Esophagus squamous epithelium (tissue), 5 donors: ENCODE measurements at regions not wholly inside any gene's neighbourhood (a gene's known extent, or its start where the extent isn't known, plus 50 kb on each side); places are given as distances from the start of the nearest gene placed in this dataset.

Source experiments
- DNase-seq: peaks from one replicate; lab custom pipeline; 2025; lab: John Stamatoyannopoulos, UW
- H3K27ac ChIP-seq, 4 donors: fragments of 200-600 bp; sonication (generic); one replicate each; pipeline ENCODE4 v1.5.1; 2016 to 2019; ENCODE audit warnings: mild to moderate bottlenecking in 1 of 4
- H3K27me3 ChIP-seq, 4 donors: fragments of 200-600 bp; sonication (generic); 1 replicate in 3 of 4; 2 replicates in 1 of 4; pipeline versions ENCODE4 v1.5.1 to v1.6.0; 2017 to 2021; ENCODE audit warnings: antibody characterized with exemption in 1 of 4
- H3K36me3 ChIP-seq, 3 donors: fragments of 200-600 bp; sonication (generic); one replicate each; pipeline ENCODE4 v1.5.1; 2016 to 2019
- H3K4me1 ChIP-seq, 3 donors: fragments of 200-600 bp; sonication (generic); one replicate each; pipeline ENCODE4 v1.5.1; 2017 to 2019
- H3K4me3 ChIP-seq, 4 donors: fragments of 200-600 bp; sonication (generic); 1 replicate in 3 of 4; 2 replicates in 1 of 4; pipeline ENCODE4 v1.5.1; 2016 to 2019; ENCODE audit warnings: mild to moderate bottlenecking in 2 of 4, moderate library complexity in 1 of 4
- H3K9me3 ChIP-seq, 3 donors: fragments of 200-600 bp; sonication (generic); one replicate each; pipeline ENCODE4 v1.5.1; 2016 to 2019
- CTCF ChIP-seq, 6 experiments: fragments of 450-650 bp in 4 of 6; fragments of 200-600 bp in 2 of 6; sonication (generic) in 2 of 6; IDR thresholded peaks; one replicate each; pipeline ENCODE4 v1.5.1; 2016 to 2019; ENCODE audit warnings: antibody characterized with exemption in 6 of 6, mild to moderate bottlenecking in 4 of 6, moderate library complexity in 4 of 6
- POLR2A ChIP-seq, 4 donors: fragments of 450-650 bp; IDR thresholded peaks; one replicate each; pipeline ENCODE4 v1.6.1; 2017; ENCODE audit warnings: antibody characterized with exemption in 4 of 4, mild to moderate bottlenecking in 4 of 4, moderate library complexity in 3 of 4
- WGBS, 2 donors: methylation state at CpG; one replicate each; pipeline ENCODE4 v1.1.5; 2018; 5-methylcytosine and 5-hydroxymethylcytosine counted together
- intact Hi-C: fragments of 100-400 bp; cut with DNase I; formaldehyde crosslinking; loops from one replicate; pipeline ENCODE4 v1.15.0; 2022
- donor health status: DM: yes; HTN: yes; CAD: no.

DNA sequence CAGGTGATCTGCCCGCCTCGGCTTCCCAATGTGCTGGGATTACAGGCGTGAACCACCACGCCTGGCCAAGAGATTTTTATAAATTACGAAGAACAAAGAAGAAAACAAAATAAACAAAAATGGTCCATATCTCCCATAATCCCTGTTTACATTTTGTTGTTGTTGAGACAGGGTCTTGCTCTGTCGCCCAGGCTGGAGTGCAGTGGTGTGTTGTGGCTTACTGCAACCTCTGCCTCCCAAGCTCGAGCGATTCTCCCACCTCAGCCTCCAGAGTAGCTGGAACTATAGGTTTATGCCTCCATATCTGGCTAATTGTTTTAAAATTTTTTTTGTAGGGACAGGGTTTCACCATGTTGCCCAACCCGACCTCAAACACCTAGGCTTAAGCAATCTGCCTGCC, 156.1 kb downstream of the ZNF664 start:
- WGBS, 2 donors, result 85 to 92% methylated on average over 7 to 9 of the region's 9 CpGs
- H3K9me3 ChIP-seq, result no peaks in the 10 kb centered on the region
- TF ChIP-seq CTCF (IDR thresholded peaks at IDR 0.05) (no peak), POLR2A (IDR thresholded peaks at IDR 0.05) (no peak)
- no peaks in the 10 kb centered on the region for H3K27me3 ChIP-seq
- H3K27ac ChIP-seq, result no peak overlapping the region
- no peaks in the 10 kb centered on the region for H3K36me3 ChIP-seq
- intact Hi-C loops, result no loop called here
- DNase-seq, result no peak
- H3K4me3 ChIP-seq, result no peak overlapping the region
- peaks cover 0 to 15% (median 5%) of the 10 kb centered on the region in 3 donors for H3K4me1 ChIP-seq

GRCh38 chr12:124130691-124131591, 157.9 kb downstream of the ZNF664 start:
- WGBS, 2 donors, result 67 to 69% methylated on average over 8 to 9 of the region's 9 CpGs
- intact Hi-C loops, result no loop called here
- DNase-seq, result no peak

DNA sequence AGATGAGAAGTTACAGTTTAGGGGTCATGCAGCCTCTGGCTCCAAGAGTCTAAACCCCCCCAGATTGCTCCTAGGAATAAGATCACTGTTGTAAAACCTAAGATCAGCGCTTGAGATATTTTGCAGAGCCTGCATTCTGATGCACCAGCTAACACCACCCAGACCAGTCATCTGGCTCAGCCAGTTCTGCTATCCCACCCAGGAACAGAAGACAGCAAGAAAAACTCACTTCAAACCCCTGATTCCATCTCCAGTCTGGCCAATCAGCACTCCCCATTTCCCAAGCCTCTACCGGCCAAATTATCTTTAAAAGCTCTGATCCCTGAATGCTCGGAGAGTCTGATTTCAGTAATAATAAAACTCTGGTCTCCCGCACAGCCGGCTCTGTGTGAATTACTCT, 158.6 kb downstream of the ZNF664 start:
- 80 to 86% methylated on average over 5 of the region's 5 CpGs for whole genome bisulfite sequencing, 2 donors

More at GRCh38 chr12:124130691-124131591, 157.9 kb downstream of the ZNF664 start:
- TF ChIP-seq POLR2A (IDR thresholded peaks at IDR 0.05), result no peak
- no peak for TF ChIP-seq CTCF (IDR thresholded peaks at IDR 0.05)
- H3K4me3 ChIP-seq, result no peak overlapping the region
- no peaks in the 10 kb centered on the region for H3K9me3 ChIP-seq
- no peaks in the 10 kb centered on the region for H3K36me3 ChIP-seq
- H3K27ac ChIP-seq, result no peak overlapping the region
- no peaks in the 10 kb centered on the region for H3K27me3 ChIP-seq
- peaks cover 0 to under 1% (median 0%) of the 10 kb centered on the region in 3 donors for H3K4me1 ChIP-seq

DNA sequence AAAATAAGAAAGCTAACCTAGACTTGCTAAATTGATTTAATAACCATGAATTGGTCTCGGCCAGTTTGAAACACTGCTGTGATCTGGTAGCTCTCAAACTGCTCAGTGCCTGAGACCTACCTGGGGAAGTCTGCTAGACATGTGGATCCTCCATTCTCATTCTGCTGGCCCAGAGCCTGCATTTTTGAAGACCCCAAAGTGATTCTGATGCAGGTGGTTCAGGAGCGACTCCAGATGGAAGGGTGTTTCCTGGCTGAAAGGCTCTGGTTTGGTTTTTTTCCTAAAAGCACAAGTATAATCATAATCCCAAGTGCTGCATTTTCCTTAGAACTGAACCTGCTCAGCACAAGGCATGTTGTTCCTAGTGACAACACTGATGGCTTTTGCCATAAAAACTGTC, 159.5 kb downstream of the ZNF664 start:
- intact Hi-C loops, result no loop called here
- H3K36me3 ChIP-seq, result no peaks in the 10 kb centered on the region
- H3K27me3 ChIP-seq, result no peaks in the 10 kb centered on the region
- 86 to 96% methylated on average over 2 of the region's 2 CpGs for WGBS, 2 donors
- no peak overlapping the region for H3K27ac ChIP-seq
- no peaks in the 10 kb centered on the region for H3K4me1 ChIP-seq
- H3K4me3 ChIP-seq, result no peak overlapping the region
- TF ChIP-seq CTCF (IDR thresholded peaks at IDR 0.05) (no peak), POLR2A (IDR thresholded peaks at IDR 0.05) (no peak)
- no peak for DNase-seq
- peaks cover 0 to 4% (median 0%) of the 10 kb centered on the region in 3 donors for H3K9me3 ChIP-seq

More for the DNA sequence above, 158.6 kb downstream of the ZNF664 start:
- intact Hi-C loops, result no loop called here
- Histone ChIP-seq H3K4me3 (no peak overlapping the region), H3K9me3 (no peaks in the 10 kb centered on the region), H3K27me3 (no peaks in the 10 kb centered on the region), H3K27ac (no peak overlapping the region), H3K4me1 (no peaks in the 10 kb centered on the region), H3K36me3 (no peaks in the 10 kb centered on the region)
- no peak for DNase-seq
- TF ChIP-seq POLR2A (IDR thresholded peaks at IDR 0.05), result no peak
- no peak for TF ChIP-seq CTCF (IDR thresholded peaks at IDR 0.05)

- H3K27me3 ChIP-seq, result peaks cover 0 to 9% (median 0%) of the 10 kb centered on the region in 4 donors
- intact Hi-C loops, result no loop called here
These were observed 158.1 kb upstream of the RFLNA start for GRCh38 chr12:124136796-124137195.

More at GRCh38 chr12:124136796-124137195, 158.1 kb upstream of the RFLNA start:
- Histone ChIP-seq H3K4me1 (no peaks in the 10 kb centered on the region), H3K27ac (no peak overlapping the region), H3K4me3 (no peak overlapping the region), H3K9me3 (peaks cover 0 to 5% (median 0%) of the 10 kb centered on the region in 3 donors), H3K36me3 (no peaks in the 10 kb centered on the region)
- no peak for DNase-seq
- TF ChIP-seq POLR2A (IDR thresholded peaks at IDR 0.05), result no peak
- no peak for TF ChIP-seq CTCF (IDR thresholded peaks at IDR 0.05)
